ENCODE measurements at regions not wholly inside any gene's neighbourhood (a gene's known extent, or its start where the extent isn't known, plus 50 kb on each side); places are given as distances from the start of the nearest gene placed in this dataset.
A peak's percentile ranks its signal among the peaks of the same experiment; 100 is the strongest.

- no peak for DNase-seq
Measured at GRCh38 chr1:84090447-84091245, 53.4 kb upstream of the PRKACB start.

- no peak for DNase-seq
Measured at GRCh38 chr1:84089867-84090266, 54.2 kb upstream of the PRKACB start.

GRCh38 chr1:84089465-84089864 lies 54.6 kb upstream of the PRKACB start:
- DNase-seq: no peak

GRCh38 chr1:84086616-84087015 lies 57.5 kb upstream of the PRKACB start:
- no peak for DNase-seq

- no peak for DNase-seq
Measured at GRCh38 chr1:84086189-84086588, 57.9 kb upstream of the PRKACB start.

GRCh38 chr1:84083307-84083706 lies 60.8 kb upstream of the PRKACB start:
- no peak for DNase-seq

GRCh38 chr1:84078842-84079202 lies 65.2 kb upstream of the PRKACB start:
- no peak for DNase-seq

- peak; percentile 42 to 54 for DNase-seq
Measured at GRCh38 chr1:84078108-84078841, 65.8 kb upstream of the PRKACB start.

GRCh38 chr1:84077476-84078107 lies 66.5 kb upstream of the PRKACB start:
- peak; percentile 74 to 80 for DNase-seq

- DNase-seq: no peak
Measured at GRCh38 chr1:84073266-84073665, 70.8 kb upstream of the PRKACB start.

GRCh38 chr1:84069236-84069845 lies 70.4 kb upstream of the TTLL7 start:
- DNase-seq: peak; percentile 8 to 35

- DNase-seq: no peak
Measured at GRCh38 chr1:84062496-84062895, 63.6 kb upstream of the TTLL7 start.

GRCh38 chr1:84061336-84061735 lies 62.4 kb upstream of the TTLL7 start:
- DNase-seq: no peak

- DNase-seq: no peak
Measured at GRCh38 chr1:84060781-84061180, 61.8 kb upstream of the TTLL7 start.

- no peak for DNase-seq
Measured at GRCh38 chr1:84048820-84049219, 49.9 kb upstream of the TTLL7 start.
